ENCODE measurements at regions not wholly inside any gene's neighbourhood (a gene's known extent, or its start where the extent isn't known, plus 50 kb on each side); places are given as distances from the start of the nearest gene placed in this dataset.

DNA sequence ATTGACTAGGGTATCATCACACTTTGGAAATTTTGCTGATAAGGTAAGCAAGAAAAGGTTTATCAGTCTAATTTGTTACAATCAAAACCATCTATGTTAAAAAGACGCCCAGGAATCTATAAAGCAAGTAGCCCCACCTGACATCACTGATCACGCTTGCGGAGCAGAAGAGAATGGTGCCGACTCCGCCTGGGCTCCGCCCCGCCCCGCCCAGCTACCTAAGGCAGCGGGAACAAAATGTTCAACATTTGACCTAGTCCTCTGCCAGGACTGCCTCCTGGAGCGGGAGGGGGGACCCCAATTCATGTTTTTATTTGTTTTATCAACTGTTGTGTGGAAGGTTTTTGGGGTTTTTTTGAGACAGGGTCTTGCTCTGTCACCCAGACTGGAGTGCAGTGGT, 520.5 kb downstream of the PREX1 start (continued):
- no peak for TF ChIP-seq ZNF512B (CRISPR knock-in tag; IDR thresholded peaks at IDR 0.05; ENCODE audit: borderline replicate concordance)

DNA sequence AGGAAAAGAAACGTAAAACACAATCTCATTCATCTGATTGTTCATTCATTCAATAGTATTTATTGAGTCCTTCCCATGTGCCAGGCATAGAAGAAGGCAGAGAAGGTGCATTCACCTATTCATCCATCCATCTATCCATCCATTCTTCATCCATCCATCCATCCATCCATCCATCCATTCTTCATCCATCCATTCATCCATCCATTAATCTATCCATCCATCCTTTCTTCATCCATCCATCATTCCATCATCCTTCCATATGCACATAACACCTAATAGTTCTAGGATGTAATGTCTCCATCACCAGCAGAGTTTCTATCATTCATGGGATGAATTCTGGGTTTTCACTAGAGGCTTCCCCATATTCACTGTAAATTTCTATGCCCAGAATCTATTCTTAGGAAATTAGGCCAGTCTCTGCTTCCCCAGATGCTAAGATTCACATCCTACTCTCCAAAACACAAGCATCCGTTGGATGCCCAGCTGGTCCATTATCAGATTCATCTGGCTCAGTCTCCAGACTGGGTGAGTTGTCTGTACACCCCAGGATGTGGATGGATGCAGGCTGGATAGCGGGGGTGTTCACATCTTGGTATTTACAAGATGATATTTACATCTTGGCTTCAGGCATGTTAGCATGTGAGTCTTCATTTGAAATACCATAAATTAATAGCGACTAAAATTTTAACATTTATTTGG, 517.7 kb upstream of the SULF2 start:
- Histone ChIP-seq H3K4me2 (ENCODE audit: low read depth, low read length) (no peak overlapping the region), H3K79me2 (ENCODE audit: insufficient read depth, low read length) (no peaks in the 10 kb centered on the region), H3K4me1 (ENCODE audit: insufficient read depth, low read length) (peaks cover 18% of the 10 kb centered on the region), H2AFZ (ENCODE audit: low read length) (no peak overlapping the region), H3K27me3 (ENCODE audit: control insufficient read depth in 1 of 2, insufficient read depth in 2 of 2, low read length in 2 of 2) (no peaks in the 10 kb centered on the region), H3K9ac (ENCODE audit: insufficient read depth, low read depth, low read length) (no peak overlapping the region), H3K27ac (ENCODE audit: extremely low read length, insufficient read depth, low read length) (no peak overlapping the region), H3K4me3 (replicated peaks in 1 of 3; ENCODE audit: insufficient read depth in 1 of 3, low read depth in 2 of 3, low read length in 3 of 3) (no peak overlapping the region), H3K9me3 (ENCODE audit: low read length) (no peaks in the 10 kb centered on the region), H3K36me3 (replicated peaks in 1 of 2; ENCODE audit: control insufficient read depth in 1 of 2, insufficient read depth in 2 of 2, low read length in 2 of 2) (no peaks in the 10 kb centered on the region), H4K20me1 (ENCODE audit: insufficient read depth, low read length) (no peaks in the 10 kb centered on the region)
- TF ChIP-seq EEA1 (CRISPR knock-in tag; IDR thresholded peaks at IDR 0.05; ENCODE audit: borderline replicate concordance), result no peak
- no peak for TF ChIP-seq SMARCC2 (IDR thresholded peaks at IDR 0.05)
- 40% methylated on average over 4 of the region's 4 CpGs for WGBS (ENCODE audit: low lambda C conversion rate)
- ChIA-PET POLR2A (no interaction called here), CTCF (ENCODE audit: low intra/inter-chr PET ratio, low total read pairs) (no interaction called here)
- FAIRE-seq, result no peak
- ATAC-seq, result no peak
- no TSS peak for BruUV-seq (replicated peaks)
- intact Hi-C loops (cut with micrococcal nuclease; ENCODE audit: unreplicated experiment) (no loop called here), in situ Hi-C loops (cut with HindIII; ENCODE audit: extremely low pct_ligation_motif_present, low pct_unique_long_range_greater_than_20kb) (no loop called here)
- no peak for DNase-seq (ENCODE audit: low spot score)

GRCh38 chr20:48302149-48302548, 516.9 kb upstream of the SULF2 start:
- no peak for DNase-seq (ENCODE audit: low spot score)
- H3K27ac ChIP-seq (ENCODE audit: extremely low read length, insufficient read depth, low read length), result no peak overlapping the region
- intact Hi-C loops (cut with micrococcal nuclease; ENCODE audit: unreplicated experiment), result no loop called here
- H3K9me3 ChIP-seq (ENCODE audit: low read length), result no peaks in the 10 kb centered on the region
- H3K9ac ChIP-seq (ENCODE audit: insufficient read depth, low read depth, low read length), result no peak overlapping the region
- TF ChIP-seq ZNF703 (CRISPR knock-in tag; IDR thresholded peaks at IDR 0.05; ENCODE audit: borderline replicate concordance) (no peak), ZNF629 (CRISPR knock-in tag; conservative IDR thresholded peaks at IDR 0.05) (peak; percentile 69)
- H3K4me3 ChIP-seq (replicated peaks in 1 of 3; ENCODE audit: insufficient read depth in 1 of 3, low read depth in 2 of 3, low read length in 3 of 3), result no peak overlapping the region
- no peaks in the 10 kb centered on the region for H3K36me3 ChIP-seq (replicated peaks in 1 of 2; ENCODE audit: control insufficient read depth in 1 of 2, insufficient read depth in 2 of 2, low read length in 2 of 2)
- H3K79me2 ChIP-seq (ENCODE audit: insufficient read depth, low read length), result no peaks in the 10 kb centered on the region
- BruUV-seq (replicated peaks), result no TSS peak
- ATAC-seq, result no peak
- H2AFZ ChIP-seq (ENCODE audit: low read length), result no peak overlapping the region
- no peak overlapping the region for H3K4me2 ChIP-seq (ENCODE audit: low read depth, low read length)
- no peak for FAIRE-seq
- peaks cover 18% of the 10 kb centered on the region for H3K4me1 ChIP-seq (ENCODE audit: insufficient read depth, low read length)
- ChIA-PET POLR2A (no interaction called here), CTCF (ENCODE audit: low intra/inter-chr PET ratio, low total read pairs) (no interaction called here)
- H4K20me1 ChIP-seq (ENCODE audit: insufficient read depth, low read length), result no peaks in the 10 kb centered on the region
- in situ Hi-C loops (cut with HindIII; ENCODE audit: extremely low pct_ligation_motif_present, low pct_unique_long_range_greater_than_20kb), result no loop called here
- no peaks in the 10 kb centered on the region for H3K27me3 ChIP-seq (ENCODE audit: control insufficient read depth in 1 of 2, insufficient read depth in 2 of 2, low read length in 2 of 2)
